NCI-H2196 treated with DMSO at 0.1 percent for 48 hours (cell line): ENCODE measurements at regions not wholly inside any gene's neighbourhood (a gene's known extent, or its start where the extent isn't known, plus 50 kb on each side); places are given as distances from the start of the nearest gene placed in this dataset.

Experiments
- DNase-seq: peaks from one replicate; lab custom pipeline; 2025; ENCODE audit not compliant: unreplicated experiment; lab: John Stamatoyannopoulos, UW

DNA sequence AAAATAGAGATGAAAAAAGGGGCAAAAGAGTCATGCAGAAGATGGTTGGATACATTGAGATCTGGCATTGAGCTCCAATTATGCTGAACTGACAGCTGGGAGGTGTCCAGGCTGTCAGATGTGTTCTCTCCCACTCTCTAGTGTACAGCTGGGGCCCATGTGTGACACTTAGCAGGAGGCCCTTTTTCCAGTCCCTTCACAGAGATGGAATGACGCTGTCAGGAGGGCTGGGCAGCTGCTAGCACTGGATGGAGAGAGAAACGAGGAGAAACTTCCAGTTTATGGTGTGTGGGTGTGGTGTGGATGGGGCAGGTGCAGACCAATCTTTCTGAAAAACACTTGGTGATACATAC, 437.7 kb upstream of the HS6ST1 start:
- no peak for DNase-seq

DNA sequence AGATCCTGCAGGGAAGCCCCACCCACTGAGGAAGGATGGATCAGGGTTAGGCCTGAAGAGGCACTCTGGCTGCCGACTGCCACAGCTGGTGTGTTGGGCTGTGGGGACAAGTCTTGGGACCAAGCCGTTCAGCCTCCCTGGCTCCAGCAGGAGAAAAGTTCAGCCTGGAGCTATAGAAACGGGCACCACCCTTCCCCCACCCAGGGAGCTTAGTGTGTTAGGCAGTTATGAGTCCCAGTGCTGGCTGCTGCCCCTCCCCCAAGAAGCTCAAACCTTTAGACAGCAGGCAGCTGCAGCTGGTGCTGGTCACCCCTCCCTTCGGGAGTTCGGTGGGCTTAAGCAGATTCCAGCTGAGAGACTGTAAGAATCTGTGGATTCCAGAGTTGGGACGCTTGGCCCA, 447.1 kb upstream of the HS6ST1 start:
- no peak for DNase-seq

DNA sequence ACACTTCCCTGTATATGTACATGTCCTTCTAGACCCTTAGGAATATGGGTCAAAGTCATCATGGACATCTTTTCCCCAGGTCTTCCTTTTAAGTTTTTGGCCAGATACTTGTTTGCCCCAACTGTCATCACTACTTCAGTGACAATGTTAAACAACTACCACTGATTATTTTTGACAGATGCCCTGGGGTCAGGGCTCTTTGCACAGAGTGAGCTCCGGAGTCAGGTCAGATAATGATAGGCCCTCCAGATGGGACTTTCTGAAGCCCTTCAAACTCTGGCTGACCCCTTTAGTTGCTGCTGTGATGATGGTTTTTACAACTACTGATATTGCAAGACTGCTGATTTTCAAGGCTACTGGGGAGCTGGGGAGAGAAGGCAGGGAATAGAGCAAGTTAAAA, 449.4 kb upstream of the HS6ST1 start:
- DNase-seq, result no peak

DNA sequence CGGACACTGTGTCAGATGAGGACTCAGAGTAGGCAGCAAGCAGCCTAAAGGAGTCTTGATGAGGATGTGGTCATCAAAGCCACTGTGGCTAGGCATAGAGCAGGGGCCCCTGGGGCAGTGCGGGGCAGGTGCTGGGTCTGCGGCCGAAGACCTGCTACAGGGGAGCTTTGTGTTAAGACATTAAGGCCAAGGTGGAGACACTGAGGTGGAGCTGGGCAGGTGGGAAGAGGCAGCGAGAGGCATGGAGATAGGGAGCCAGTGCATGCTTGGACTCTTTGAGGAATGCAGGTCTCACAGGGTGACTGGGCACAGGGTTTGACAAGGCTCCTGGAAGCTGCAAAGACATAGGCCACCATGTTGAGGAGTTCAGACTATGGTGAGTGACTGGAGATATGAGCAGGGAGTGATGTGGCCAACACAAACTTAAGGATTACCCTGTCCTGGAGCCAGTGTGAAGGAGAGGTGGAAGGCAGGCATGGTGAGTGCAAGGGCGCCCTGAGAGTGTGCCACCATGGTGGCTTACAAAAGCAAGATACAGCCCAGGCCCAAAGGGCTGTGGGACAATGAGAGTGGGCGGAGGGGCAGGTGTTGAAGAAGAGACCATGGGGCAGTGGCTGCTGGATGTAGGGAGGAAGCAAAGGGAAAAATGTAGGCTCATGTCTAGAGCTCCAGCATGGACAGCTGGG, 450.9 kb upstream of the HS6ST1 start:
- no peak for DNase-seq

DNA sequence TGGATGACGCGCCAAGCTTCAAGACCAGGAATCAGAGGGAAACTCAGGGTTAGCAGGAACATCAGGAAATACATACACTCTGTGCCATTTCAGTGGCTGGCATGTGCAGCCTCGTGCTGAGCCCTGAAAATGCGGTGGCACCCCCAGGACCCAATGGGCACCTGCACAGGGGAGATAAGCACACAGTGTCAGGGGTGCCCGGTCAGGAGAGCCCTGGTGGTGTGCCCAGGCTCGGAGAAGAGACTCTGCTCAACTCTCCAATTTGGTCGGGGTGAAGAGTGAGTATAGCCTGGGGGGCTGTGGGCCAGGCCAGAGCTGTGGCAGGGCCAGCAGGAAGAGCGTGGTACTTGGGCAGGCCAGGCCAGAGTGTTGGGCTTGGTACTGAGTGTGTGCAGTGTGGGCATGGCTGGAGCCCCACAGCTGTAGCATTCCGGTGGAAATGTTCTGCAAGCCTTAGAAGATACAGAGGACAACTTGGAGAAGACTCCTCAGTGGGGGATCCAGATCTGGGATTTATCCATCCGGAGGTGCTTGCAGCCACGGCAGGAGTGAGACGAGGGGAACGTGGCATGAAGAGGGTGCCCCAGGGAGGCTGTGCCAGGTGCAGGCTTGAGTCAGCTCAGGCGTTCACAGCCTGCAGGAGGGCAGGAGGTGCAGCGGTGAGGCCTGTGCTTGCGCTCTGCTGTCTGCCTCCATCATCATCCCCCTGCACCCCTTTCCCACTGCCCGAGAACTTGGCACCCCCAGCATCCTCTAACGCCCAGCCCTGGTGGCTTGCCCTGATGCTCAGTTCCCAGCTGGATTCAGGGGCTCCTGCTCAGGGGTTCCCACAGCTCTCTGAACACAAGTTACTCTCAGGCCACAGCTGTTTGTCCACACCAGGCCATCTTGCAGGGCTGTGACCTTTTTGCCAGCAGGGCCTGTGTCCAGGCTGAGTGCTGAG, 451.7 kb upstream of the HS6ST1 start:
- DNase-seq, result no peak

DNA sequence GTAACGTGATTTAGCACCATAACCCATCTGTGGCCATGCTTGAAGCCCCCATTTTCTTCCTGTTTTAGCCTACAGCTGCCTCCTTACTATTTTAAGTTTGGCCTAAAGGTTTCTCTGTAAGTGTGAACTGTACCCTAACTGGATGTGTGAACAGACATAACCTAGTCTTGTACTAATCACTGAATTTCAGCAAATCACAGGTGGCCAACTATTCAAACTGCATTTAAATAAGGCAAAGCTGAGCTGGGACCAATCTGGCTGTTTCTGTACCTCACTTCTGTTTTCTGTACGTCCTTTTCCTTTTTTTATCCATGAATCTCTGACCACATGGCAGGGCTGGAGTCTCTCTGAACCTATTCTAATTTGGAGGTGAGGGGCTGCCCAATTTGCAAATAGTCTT, 452.7 kb upstream of the HS6ST1 start:
- no peak for DNase-seq

DNA sequence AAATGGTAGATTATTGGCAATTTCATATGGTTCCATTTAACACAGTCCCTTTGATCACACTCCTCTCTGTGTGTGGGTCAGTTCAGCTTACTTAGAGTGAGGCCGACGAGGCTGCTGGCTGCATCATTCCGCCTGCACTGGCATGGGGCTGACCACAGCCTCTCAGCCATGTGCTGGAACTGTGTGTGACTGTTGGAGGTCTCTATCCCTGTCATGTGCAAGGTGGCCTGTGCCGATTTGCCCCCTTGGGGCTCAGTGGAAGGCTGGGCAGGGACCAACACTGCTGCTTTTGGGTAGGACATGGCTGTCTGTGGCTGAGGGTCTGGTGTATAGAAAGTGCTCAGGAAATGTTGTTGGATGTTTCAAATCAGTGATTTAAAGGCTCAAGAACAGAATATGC, 454.0 kb upstream of the HS6ST1 start:
- no peak for DNase-seq

DNA sequence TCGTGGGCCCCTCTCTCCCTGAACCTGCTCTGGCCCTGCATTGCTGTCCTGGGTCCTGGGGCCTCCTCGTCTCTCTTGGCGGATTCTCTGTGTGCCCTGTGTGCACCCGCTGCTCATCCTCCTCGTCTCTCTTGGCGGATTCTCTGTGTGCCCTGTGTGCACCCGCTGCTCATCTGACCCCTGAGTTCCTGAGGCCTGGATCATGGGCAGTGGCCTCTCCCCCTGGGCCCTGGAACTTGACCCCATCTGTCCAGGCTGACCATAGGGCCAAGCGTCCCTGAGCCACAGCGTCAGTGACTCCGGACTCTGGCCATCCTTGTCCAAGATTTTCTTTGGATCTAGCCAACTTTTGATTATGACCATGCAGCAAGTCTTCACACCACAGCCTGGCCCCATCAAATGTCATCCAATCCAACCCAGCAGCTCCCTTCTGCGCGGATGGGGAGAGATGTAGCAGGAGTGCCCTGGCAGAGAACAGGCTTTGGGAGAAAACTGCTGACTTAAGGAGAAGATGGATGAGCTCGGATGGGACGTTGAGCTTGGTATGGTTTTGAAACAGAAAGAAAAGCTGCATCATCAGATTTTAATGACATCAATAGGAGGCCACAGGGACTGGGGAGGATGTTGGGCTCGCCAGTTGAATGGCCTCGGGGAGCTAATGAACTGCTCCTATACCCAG, 455.1 kb upstream of the HS6ST1 start:
- no peak for DNase-seq

DNA sequence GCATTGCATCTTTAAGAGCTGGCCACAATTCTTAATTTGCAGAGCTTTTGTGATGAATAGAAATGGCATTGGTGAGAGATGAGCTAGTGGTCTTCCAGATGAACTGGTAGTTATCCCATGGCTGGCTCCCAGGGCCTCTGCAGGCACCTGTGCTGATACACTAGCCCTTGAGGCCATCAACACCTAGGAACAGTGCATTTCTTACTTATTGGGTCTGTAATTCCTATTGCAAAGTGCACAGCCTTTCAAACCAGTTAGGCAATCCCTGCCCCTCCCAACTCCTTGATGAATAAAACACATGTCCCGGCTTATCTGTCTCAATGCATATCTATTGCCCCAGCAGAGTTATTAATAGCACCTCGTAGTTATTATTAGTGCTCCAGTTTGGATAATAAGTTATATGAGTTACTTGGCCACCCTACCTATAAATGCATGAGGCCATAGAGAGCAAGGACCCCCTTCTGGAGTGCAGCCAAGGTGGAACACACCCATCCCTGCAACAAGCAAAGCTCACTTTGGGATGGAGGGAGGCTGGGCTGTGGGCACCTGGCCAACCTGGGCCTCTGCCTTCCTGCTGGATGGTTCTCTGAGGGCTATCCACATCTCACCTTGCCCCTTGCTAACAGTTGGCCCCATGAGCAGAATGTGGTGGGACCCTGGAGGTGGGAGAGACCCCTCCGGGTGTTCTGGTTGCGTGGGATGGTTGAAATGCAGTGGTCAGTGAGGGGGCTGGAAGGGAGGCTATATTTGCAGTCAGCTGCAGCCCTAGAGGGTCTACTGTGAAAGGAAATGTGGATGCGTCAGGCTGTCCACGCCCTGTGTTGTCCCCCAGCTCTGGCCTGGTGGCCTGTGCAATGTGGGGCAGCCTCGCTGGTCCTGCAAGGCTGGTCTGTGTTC, 455.9 kb upstream of the HS6ST1 start:
- no peak for DNase-seq

DNA sequence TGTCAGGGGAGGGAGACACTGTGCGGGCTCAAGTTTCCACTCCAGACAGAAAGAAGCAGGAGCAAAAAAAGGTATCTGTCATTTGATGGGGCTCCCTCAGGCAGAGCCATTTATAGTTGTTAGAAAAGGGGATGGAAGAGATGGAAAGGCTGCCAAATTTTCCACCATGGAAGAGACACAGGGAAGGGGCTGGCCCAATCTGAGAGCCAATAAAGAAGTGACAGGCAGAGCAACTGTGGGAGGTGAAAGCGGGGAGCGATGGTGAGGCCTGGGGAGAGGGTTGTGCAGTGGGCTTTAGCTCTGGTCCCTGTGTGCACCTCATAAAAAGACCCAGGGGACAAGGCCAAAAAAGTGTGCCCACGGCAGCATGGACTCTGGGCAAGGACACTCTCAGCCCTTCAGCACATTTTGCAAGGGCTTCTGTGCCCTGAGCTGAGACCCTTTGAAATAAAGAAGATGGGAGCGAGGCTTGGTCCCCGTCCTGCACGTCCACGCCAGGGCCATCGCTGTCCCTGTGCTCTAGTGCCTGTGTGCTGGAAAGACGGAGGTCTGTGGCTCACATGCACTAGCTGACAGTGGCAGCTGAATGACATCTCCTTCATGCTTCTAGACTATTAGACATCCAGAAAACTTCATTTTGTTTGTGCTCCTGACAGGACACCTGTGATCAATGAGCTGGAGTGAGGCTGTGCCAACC, 456.7 kb upstream of the HS6ST1 start:
- DNase-seq, result no peak

DNA sequence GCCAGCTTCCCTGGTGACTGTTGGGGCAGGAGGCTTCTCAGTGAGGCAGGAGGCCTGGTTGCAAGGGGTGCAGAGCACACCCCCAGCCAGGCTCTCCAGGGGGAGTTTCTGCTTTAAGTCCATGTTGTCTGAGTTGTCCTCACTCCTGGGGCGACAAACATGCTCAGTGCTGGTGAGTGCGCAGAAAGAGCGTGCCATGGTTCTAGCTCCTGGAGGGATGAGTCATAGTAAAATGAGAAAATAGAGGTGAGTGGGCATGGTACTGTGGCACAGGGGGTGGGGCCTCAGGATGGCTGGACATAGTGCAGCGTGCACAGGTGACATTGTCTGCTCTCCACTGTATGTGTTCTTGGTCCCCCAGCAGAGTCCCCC, 457.2 kb upstream of the HS6ST1 start:
- DNase-seq, result no peak

DNA sequence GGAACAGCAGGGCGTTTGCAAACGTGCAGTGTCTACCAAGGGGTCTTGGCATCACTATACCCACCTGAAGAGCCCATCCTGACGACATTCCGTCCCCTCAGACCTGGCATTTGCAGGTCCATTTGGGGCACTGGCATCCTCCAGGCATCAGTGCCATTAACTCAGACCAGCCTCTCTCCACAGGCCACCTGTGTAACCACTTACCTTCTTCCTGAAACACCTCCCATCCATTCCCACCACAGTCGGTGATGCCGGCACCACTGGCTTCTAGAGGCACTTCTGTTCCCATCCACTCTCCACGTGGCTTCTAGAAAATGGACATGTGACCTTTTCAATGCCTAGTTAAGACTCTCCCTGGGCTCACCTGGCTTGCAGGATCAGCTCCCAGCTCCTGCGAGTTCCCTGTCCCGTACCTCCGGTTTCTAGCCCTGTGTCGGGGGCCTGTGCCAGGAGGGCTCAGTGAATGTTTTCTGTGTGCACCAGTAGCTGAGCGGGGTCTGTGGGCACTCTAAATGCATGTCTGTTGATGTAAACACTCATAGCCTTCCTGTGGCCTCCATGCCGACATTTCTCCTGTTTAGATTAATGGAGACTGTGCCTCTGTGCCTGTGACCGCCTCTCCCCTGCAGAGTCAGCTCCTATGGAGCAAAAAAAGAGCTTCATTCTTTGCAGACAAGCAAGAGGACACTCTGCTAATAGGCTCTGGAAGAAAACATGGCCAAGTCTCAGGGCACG, 458.0 kb upstream of the HS6ST1 start:
- DNase-seq, result no peak

DNA sequence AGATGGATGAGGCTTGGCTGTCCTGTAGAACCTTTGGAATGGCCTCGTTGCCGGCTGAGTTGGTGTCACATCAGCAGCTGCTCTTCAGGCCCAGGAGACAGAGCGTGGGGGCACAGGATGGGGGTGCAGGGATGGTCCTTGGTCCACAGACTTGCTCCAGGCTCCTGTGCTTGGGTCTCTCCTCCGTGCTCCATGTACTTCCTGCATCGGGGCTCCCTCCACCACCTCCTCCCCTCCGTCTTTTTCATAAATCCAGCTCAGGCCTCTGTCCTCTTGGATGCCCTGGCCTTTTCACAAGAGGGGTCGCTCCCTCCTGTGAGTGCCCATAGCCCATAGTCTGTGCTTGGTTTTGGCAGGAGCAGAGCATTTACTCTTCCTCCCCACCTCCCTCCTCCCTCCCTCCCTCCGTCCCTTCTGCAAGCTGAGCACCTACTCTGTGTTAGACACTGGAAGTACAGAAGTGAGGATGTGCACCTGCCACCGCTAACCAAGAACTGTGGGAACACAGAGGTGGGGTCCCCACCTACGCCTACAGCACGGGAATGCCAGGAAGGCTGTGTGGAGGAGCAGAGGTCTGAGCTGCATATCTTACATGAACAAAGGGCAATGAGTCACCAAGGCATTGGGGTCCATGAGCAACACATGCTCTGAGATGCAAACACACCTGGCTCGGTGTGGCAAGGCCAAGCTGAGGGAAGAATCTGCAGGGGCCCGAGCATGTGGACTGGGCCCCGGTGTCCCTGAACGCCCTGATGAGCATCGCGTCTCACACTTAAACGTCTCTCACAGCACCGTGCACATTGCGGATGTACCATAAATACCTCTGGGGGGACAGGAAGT, 458.7 kb upstream of the HS6ST1 start:
- no peak for DNase-seq

DNA sequence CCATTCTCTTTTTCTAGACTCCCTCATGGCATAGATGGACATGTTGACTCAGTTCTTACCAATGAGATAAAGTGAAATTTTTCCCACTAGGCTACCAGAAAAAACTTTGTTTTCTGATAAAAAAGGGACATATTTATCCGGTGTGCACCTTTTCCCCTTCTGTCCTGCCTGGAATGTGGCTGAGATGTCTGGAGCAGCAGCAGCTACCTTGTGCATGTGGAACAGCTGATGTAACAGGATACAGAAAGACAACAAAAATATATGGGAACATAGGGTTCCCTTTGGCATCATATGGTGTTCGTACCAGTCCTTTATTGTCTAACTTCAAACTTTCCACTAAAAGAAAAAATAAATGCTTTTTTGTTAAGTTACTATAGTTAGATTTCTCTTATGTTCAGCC, 460.2 kb upstream of the HS6ST1 start:
- DNase-seq, result no peak

DNA sequence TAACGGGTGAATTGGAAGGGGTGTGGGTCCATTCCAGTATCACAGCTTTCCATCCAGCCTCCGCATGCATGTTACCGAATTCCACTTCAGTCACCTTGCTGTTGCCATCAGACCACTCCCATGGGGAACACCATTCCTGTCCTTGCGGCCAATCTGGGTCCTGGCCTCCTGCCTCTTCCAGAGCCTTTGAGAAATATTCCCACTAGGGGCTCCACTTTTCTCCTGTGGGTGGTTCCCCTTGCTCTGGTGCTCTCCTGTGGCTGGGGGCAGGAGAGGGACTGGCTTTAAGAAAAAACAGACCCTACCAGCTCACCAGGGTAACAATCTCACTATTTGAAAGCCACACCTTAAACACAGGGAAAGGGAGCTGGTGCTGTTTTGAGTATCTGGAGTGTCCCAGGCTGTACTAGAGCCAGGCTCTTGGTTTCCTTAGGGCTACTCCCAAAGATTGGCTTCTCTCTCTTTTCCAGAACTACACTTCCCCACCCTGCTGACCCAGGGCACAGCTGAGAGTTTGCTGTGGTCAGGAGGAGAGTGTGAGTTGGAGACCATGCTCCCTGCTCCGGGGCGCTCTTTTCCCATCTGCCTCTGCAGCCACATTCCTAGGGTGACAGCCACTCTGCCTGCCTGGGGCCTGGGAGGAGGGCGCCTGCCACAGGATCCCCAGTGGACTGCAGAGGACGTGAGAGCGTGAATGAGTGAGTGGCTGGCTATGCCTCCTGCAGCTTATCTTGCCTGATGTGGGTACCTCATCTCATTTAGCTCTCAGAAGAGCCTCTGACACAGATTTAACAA, 460.8 kb upstream of the HS6ST1 start:
- DNase-seq, result no peak

DNA sequence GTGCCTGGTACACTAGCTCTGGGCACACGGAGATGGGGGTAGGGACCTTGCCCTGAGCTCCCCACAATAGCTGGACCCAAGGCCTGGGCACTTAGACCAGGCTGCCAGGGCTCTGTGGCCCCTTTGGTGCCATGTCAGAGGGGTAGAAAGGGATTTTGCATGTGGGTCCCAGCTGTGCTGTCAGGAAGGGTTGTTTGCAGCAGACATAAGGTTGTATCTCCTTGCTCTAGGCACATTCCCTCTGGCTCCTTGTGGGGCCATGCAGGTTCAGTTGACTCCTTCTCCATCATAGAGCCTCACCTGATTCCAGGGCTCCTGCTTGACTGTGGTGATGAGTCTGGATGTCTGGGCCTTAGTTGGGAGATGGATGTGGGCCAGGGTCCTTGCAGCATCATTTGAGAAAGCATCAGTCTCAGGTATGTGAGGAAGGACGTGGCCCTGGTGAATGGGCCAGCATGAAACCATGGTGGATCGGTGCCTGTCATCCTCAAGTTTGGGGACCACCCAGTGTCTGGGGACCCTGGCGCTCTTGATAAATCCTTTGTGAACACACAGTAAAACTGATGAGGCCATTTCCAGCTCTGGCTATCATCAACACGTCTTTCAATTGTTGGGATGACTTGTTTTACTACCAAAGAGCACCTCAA, 461.9 kb upstream of the HS6ST1 start:
- DNase-seq, result no peak

DNA sequence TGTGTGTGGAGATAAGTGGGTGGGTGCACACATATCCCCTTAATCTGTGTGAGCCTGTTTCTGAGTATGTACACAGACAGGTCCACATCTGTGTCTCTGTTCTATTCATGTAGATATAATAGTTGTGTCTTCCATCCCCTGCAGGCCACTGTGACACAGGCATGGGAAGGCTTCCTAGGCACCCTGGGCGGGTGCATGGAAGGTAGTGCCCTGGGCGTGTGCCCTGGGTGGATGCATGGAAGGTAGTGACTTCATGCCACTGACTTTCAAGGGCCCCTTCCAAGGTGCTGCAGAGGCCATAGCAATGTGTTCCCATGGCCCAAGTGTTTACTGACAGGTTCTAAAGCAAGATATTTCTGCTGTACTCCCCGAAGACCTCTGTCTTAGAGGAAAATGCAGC, 462.5 kb upstream of the HS6ST1 start:
- no peak for DNase-seq
